GM18909 (cell line): ENCODE measurements at regions not wholly inside any gene's neighbourhood (a gene's known extent, or its start where the extent isn't known, plus 50 kb on each side); places are given as distances from the start of the nearest gene placed in this dataset.
"Not testable (repeated sequence)": the region's sequence is repeated elsewhere in the genome, so short reads cannot be mapped to it uniquely, and the experiment has no call there.

Experiments
- ATAC-seq: cut with Tn5 transposase; IDR thresholded peaks from one replicate; pipeline ENCODE4 v1.9.1; 2021; ENCODE audit warnings: mild to moderate bottlenecking; ENCODE audit not compliant: unreplicated experiment, poor library complexity

DNA sequence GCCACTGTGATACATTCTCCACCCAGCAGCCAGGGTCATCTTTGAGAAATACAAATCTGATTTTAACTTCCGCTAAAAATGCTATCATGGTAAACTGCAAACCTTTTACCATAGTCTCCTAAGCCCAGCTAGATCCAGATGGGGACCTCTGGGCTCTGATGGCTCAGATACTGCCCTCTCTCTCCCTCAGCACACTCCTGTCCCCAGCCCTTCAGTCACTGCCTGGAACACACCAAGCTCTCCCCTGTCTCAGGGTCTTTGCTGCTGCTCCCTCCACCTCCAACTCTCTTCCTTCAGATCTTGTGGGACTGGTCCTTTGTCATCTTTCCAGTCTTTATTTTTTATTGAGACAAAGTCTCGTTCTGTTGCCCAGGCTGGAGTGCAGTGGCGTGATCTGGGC lies 65.1 kb downstream of the SPRY4 start:
- no peak for ATAC-seq

DNA sequence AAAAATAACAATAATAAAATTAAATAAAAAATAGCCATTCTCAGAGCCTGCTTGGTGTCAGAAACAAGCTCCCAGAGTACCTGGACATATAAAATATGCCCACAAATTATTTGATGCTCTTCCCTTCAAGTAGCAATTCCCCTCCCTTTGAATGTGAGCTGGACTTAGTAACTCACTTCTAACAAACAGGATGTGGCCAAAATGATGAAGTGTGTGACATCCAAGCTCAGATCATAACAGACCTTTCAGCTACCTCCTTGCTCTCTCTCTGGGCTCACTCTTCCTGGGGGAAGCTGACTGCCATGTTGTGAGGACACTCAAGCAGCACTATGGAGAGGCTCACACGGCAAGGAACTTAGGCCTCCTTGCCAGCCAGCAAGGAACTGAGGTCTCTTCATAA lies 69.0 kb downstream of the SPRY4 start:
- ATAC-seq, result no peak

DNA sequence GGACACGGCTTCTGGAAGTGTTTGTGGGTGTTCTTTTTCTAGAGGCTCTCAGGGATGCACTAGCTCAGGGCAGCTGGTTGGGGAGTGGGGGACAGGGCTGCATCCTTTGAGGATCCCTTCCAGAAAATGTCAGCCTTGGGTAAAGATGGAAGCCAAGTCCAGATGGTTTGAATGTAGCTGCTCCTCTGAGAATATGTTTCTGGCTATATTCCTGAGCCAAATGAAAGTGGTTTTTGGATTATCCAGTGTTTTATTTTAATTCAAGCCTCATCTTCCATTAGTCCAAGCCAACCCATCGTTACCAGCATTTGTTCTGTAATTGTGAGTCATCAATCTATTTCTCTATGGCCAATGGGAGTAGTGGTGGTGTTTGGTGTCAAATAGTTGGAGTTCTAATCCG lies 70.4 kb downstream of the SPRY4 start:
- ATAC-seq, result no peak

DNA sequence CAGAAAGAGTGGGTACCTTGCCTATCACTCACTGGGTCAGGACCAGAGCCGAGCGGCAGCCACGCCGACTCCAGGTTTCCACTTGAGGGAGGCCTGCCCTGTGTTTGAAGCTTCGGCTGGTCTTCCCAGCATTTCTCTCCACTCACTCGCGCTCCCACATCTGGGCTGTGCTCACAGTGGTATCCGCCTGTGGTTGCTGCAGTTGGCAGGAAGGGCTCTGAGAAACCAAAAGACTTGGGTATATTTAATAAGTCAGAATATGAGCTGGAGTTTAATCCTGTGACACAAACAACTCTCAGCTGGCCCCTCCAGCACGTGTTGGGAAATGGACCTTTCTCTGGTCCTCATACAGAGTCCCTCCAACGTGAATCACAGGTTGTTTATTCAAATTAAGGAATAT lies 70.9 kb downstream of the SPRY4 start:
- ATAC-seq, result no peak

DNA sequence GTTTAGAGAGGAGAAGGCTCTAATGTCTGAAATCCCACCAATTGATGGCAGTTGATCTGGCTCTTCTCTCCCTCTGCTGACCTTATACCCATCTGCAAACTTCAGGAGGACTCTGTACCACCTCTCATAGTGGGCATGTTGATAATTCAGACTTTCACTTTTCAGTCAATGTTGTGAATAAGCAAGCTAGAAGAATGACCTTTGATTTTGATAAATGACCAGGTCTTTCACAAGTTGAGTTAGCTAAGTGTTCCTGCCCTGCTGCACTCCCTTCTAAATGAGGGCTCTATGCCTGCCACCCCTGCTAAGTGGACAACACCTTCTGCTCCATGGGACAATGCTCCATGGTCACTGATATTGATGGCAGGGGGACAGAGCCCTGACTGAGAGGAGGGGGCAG lies 74.7 kb downstream of the SPRY4 start:
- no peak for ATAC-seq

DNA sequence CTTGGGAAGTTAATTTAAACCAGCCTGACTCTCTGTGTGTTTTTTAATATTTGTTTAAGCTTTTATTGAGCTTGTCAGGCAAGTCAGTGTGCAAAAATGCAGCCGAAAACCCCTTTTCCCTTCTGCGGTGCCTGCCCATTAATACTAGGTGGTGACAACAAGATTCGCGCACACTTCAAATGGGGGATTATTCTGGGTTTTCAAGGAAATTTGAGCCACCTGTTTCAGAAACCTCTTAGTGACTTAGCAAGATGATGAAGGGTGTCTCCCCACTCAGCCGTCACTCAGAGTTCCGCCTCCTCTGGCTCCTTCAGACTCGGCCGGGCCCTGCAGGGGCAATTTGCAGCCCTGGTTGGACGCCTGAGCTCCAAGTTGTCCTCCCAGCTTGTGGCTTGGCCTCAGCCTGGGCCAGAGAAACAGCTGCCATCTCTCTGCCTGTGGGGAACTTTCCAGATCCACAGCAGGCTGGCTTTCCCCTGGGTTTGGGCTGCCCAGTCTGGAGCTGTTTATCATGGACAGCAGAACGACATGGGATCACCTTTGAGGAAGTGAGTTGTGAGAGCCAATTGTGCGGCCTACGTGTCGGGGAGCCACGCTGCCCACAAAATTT lies 75.9 kb downstream of the SPRY4 start:
- no peak for ATAC-seq

DNA sequence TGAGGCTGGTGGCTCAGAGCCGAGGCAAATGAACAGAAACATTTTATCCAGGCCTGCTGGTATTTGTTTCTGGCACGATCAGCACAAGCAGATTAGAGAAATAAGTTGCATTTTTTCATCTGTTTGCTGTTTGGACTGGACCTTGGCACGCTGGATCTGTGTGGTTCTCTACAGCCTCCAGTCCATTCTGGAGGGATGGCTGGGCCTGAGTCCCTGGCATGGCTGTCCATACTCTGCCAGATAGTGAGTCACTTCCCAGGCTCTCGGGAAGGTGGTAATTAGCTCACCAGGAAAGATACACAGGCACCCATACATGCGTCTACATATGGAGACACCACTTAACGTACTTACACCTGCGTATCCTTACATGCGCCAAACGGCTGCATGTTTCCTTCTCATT lies 78.6 kb downstream of the SPRY4 start:
- no peak for ATAC-seq

DNA sequence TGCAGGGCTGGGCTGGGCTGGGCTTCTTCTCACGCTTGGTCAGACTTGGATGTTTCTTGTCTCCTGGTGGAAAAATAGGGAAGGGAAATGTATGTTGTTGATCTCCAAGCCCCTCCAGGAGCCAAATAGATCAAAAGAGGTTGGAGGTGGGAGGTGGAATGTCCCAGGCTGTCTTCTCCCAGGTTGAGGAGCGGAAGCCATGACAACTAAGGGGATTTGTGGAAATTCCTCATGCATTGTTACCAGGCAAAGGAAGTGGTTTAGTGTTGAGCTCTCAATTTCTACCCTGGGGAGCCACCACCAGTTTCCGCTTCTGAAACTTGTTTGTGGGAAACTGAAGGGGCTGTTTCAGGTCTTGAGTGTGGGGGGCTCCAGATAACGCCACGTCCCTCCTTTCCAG lies 79.0 kb downstream of the SPRY4 start:
- no peak for ATAC-seq

DNA sequence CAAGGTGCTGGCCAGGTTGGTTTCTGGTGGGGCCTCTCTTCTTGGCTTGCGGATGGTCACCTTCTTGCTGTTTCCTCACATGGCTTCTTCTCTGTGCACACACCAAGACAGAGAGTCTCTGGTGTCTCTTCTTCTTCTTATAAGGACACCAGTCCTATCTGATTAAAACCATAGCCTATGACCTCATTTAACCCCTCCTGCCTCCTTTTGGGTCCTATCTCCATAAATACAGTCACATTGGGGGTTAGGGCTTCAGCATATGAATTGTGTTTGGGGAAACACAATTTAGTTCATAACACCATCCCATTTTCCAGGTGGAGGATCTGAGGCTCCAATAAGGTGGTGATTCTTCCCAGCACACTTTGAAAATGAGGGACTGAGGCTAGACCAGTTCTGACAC lies 80.4 kb downstream of the SPRY4 start:
- no peak for ATAC-seq

DNA sequence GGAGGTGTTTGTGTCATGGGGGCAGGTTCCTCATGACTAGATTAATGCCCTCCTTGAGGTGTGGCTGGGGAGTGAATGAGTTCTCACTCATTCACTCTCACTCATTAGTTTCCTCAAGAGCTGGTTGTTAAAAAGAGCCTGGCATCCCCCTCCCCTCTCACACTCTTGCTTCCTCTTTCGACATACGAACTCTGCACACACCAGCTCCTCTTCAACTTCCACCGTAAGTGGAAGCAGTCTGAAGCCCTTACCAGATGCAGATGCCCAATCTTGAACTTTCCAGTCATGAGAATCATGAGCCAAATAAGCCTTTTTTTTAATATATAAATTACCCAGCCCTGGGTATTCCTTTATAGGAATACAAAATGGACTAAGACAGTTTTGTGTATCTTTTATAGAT lies 82.5 kb downstream of the SPRY4 start:
- no peak for ATAC-seq

DNA sequence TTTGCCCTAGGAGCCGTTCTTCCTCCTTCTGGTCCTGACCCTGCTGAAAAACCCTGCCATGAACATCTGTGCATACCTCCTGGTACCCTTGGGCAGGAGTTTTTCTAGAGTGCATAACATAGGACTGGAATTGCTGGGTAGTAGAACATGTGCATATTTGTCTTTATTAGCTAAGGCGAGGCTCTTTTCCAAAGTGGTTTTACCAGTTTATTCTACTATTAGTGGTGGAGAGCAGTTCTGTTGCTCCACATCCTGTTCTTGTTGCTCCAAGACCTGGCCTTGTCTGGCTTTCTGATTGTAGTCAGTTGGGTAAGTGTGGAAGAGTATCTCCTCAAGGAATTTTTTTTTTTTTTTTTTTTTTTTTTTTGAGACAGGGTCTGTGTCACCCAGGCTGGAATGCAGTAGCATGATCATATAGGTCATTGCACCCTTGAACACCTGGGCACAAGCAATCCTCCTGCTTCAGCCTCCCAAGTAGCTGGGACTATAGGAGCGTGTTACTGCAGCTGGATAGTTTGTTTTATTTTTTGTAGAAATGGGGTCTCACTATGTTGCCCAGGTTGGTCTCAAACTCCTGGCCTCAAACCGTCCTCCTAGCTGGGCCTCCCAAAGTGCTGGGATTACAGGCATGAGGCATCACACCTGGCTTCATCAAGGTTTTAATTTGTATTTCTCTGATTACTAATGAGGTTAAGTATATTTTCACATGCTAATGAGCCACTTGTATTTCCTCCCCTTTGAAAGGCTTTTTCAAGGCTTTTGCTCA lies 85.2 kb downstream of the SPRY4 start:
- no peak for ATAC-seq

DNA sequence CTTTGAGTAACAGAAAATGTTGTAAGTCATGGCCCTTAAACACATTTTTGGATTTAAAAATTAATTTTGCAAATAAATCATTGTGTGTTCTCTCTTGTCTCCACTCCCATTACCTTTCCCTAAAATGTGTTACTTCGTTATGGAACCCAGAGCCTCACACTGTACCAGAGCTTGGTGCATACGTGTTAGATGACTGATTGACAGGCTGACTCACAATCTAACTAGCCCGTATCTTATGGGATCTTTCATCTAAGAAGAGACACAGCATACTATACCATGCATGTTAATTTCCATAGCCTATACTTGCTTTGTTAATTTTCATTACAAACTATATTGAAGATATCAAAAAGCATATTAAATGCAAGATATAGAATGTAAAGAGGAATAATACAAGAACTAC lies 87.1 kb downstream of the SPRY4 start:
- no peak for ATAC-seq

DNA sequence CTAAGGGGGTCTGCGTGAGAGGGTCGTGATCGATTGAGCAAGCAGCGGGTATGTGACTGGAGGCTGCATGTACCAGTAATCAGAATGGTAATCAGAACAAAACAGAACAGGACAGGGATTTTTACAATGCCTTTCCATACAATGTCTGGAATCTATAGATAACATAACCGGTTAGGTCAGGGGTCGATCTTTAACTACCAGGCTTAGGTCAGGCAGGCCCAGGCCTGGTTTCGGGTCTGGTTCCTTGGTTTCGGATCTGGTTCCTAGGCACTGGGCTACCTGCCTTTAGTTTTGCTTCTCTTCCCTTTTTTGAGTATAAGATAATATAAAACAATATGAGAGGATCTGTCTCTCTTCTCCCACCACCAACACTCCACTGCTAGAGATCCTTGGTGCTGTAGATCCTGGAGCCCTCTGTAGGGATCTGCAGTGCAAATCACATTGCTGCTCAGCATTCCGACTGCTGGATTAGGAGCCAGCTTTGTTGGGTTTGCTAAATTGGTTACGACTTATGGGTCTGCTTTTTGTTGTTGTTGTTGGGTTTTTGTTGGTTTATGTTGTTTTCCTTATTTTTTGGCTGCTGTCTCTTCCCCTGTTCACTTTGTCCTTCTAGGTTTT lies 88.0 kb downstream of the SPRY4 start:
- ATAC-seq, result not testable (repeated sequence)

DNA sequence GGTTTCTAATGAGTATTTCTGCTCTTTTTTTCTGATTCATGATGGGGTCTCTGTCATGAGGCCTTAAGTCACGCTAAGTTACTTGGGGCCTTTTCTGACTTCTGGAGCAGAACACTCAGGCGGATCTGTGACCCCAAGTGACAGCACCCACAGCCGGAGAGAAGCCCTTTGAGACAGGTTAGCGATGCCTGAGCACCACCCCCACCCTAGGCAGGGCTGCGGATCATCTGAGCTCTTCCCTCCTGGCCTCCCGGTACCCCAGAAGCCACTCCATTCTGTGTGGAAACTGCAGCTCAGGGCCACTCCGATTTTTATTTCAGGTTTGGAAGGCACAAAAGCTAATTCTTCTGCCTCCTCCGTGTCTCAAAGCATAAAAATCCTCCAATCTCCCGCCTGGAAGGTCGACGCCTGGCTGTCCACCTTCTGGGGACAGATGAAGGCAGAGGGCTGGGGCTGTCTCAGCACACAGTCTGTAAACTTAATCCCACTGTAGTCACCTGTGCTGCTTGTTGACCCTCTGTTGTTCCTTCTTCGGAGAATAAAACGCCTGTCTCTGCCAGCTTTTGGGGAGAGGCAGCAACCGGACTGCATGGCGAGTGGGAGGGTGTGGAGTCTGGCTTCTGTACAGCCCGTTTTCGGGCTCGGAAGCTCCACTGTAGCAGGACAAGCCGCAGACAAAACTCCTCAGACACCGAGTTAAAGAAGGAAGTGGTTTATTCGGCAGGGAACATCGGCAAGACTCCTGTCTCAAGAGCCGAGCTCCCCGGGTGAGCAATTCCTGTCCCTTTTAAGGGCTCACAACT lies 88.8 kb downstream of the SPRY4 start:
- ATAC-seq, result no peak

DNA sequence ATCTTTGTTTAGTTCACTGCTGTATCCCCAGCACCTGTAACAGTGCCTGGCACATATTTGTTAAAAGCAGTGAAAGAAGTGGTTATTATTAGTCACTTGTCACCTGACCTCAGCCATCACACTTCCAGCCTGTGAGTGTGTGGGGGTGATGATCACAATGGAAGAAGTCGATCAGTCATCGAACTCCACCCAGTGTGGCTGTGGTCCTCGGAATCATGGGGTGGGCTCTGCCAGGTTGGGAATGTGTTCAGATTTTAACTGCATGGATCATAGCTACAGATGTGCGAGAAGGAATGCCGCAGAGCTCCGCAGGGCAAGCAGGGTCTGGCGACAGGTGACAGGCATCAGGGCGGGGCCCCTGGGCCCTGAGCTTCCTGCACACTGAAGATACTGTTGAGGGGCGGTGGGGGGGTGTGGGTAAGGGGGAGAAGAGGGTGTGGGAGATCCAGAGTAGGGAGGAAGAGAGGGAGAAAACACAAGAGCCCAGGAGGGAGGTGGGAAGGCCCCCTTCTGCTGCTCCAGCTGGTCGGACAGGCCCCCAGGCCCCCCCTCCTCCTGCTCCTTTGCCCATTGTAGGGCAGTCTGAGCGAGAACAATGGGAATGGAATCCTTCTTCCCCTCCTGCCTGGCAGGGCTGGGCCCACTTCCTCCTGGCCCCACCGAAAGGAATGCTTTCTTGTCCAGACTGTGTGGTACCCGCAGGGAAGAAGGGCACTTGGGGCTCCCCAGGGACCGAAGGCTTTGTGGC lies 89.6 kb downstream of the SPRY4 start:
- no peak for ATAC-seq

DNA sequence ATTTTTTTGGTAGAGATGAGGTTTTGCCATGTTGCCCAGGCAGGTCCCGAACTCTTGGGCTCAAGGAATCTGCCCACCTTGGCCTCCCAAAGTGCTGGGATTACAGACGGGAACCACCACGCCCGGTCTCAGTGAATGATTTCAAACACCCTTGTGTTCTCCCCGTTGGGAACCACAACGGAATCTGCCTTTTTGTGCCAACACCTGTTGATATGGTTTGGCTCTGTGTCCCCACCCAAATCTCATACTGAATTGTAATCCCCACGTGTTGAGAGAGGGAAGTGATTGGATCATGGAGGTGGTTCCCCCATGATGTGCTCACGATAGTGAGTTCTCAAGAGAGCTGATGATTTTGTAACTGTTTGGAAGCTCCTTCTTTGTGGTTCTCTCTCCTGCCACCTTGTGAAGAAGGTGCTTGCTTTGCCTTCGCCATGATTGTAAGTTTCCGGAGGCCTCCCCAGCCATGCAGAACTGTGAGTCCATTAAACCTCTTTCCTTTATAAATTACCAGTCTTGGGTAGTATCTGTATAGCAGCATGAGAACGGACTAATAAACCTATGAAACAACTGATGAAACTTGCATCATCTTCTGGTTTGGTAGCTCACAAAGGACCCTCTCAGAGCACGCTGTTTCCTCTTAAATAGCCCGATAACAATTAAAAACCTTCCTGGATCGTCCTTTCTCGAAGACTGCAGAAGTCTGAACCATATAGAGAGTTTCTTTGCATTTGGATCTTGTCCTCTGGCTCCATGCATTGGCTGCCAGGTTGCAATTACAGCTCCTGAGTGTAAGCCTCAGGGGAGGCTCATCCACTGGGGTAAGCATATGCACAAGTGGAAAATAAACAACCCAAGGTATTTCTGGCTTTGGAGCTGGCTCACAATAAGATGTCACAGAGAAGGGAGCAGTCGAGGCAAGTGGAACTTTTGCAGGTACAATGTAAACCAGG lies 91.5 kb downstream of the SPRY4 start:
- no peak for ATAC-seq

DNA sequence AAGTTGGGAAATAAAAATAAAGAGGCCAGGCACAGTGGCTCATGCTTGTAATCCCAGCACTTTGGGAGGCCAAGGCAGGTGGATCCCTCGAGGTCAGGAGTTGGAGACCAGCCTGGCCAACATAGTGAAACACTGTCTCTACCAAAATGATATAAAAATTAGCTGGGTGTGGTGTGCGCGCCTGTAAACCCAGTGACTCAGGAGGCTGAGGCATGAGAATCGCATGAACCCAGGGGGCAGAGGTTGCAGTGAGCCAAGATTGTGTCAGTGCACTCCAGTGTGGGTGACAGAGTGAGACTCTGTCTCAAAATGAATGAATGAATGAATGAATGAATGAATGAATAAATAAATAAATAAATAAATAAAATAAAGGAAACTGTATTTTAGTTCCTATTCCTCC lies 93.9 kb downstream of the SPRY4 start:
- not testable (repeated sequence) for ATAC-seq

DNA sequence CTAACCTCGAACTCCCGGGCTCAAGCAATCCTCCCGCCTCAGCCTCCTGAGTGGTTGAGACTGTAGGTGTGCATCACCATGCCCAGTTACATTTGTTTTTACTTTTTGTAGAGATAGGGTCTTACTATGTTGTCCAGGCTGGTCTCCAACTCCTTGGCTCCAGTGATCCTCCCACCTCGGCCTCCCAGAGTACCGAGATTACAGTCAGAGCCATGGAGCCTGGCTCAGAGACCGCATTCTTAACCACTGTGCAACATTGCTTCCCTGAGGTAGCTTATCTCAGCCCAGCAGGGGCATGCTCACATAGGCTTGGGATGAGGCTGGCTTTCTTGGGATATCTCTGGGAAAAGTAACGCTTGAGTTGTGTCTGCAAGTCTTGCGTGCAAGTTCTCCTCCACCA lies 99.7 kb downstream of the SPRY4 start:
- no peak for ATAC-seq

DNA sequence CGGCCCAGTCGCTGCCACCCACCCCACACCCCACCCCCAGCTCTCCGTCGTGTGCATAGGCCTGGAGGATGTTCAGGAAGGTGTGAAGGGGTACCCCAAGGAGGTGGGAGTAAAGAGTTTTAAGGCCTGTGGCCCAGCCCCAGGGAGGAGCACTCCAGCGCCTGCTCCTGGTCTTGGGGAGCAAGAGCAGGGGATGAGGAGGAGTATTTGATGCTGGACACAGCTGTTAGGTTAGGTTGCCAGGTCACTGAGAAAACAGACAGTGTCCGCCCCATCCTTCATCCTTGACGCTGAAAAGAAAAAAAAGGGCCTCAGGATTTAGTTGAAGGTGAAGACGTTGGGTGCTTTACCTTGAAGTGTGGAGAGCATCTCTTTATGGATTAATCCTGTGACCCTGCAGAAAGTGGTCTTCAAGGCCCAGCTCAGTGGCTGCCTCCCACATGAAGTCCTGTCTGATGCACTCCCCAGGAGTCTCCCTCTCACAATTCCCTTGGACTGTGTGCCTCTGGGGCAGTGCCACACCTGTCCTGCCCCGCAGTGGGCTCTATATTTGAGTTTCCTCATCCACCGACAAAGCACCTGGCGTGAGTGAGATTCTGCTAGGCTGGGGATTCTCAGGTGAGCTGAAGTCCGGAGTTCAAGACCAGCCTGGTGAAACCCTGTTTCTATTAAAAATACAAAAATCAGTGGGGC lies 101.8 kb downstream of the SPRY4 start:
- peak; percentile 3 for ATAC-seq
